Left renal cortex interstitium (tissue), 4 donors: ENCODE measurements at regions not wholly inside any gene's neighbourhood (a gene's known extent, or its start where the extent isn't known, plus 50 kb on each side); places are given as distances from the start of the nearest gene placed in this dataset.

ENCODE experiments used
- DNase-seq, 4 donors: peaks; one replicate each; pipeline ENCODE4 v3.0.0-alpha.2; 2013; ENCODE audit warnings: low read depth in 4 of 4, low spot score in 2 of 4, missing footprints in 1 of 4

DNA sequence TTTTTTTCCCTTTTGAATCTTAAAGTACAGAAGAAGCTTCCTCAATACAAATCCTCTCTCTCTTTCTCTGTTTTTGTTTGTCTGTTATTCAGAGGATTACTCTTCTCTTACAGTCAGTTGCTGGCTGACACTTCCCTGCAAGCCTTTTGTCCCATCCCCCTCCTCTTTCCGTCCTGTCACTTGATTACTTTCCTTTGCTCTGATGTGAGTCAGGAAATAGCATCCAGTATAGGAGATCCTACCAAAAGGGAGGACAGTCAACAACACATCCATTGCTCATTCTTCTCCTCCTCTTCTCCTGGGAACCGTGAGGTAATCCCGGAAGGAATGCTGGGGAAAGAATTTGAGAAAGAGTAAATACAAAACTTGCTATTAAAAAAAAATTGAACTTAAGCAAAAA is 79.3 kb upstream of the SCN7A start:
- no peak for DNase-seq

DNA sequence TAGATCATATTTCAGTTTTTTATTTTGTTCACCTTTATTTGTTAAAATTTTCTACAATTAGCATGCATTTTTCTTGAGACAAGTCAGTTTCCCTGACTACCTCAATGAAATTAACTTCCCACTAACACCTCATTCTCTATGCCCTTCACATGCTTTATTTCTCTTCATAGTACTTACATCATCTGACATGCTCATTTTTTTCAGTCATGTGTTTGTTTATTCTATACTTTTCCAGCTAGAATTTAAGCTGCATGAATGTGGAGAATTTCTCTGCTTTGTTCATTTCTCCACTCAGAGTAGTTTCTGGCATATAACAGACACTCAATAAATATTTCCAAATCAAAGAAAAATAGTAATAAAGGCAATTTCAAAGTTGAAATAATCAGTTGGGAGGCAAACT is 78.9 kb upstream of the SCN7A start:
- no peak for DNase-seq

DNA sequence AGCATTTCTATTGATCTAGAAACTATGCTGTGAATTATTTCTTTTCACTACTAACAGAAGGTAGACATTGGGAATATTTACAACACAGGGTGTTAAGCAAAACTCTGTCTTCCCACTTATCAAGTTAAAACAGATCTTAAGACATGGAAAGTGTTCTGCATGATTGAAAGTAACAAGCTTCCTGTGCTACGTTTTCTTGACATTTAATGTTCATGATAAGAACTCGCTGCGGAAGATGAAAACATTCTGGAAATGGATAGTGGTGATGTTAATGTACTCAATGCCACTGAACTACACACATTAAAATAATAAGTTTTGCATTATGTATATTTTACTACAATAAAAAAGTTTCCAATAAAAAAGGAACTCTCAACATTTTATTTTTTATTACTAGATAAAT is 74.4 kb upstream of the SCN7A start:
- DNase-seq = no peak

DNA sequence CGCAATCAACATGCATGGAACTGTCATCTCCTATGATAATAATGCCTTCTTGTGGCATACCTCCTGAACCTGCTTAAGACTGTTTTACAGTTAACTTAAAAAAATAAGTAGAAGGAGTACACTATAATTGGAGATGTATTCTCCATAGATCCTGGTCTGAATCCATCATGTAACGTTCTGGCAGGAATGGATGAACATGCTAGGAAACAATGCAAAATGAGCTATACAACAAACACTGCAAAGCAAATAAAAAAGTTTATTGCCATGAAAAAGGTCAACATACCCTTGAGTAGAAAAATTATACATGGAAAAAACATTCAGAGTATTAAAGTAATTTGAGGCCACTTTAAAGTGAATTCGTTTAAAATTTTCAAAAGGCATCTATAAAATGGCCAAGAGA is 71.5 kb upstream of the SCN7A start:
- no peak for DNase-seq

DNA sequence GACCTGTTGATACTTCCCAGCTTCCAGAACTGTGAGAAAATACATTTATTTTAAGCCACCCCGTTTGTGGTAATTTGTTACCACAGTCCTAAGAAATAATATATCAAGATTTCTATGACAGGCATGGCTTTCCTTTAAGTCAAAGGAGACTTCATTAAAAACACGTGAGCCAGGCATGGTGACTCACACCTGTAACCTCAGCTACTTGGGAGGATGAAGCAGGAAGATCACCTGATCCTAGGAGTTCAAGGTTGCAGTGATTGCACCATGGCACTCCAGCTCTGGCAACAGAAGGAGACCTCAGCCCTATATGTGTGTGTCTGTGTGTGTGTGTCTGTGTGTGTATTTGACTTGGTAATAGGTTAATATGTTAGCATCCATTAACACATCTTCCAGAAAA is 69.8 kb upstream of the SCN7A start:
- no peak for DNase-seq

DNA sequence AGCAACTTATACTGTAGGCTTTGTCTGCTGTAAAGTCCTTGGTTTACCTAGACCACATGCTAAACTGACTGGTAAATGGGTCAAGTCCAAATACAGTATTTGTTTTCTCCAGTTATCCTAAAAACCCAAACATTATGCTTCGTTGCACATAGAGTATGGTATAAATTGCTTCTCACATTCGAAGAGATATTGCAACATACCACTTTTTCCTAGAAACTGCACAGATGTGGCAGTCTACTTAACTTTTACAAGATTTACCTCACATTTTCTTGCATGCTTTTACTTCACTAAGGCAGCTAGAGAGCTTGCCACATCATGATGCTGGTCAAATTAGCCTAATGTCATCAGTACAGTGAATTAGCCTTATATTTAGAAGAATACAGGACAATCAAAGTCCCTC is 66.0 kb upstream of the SCN7A start:
- DNase-seq = no peak

DNA sequence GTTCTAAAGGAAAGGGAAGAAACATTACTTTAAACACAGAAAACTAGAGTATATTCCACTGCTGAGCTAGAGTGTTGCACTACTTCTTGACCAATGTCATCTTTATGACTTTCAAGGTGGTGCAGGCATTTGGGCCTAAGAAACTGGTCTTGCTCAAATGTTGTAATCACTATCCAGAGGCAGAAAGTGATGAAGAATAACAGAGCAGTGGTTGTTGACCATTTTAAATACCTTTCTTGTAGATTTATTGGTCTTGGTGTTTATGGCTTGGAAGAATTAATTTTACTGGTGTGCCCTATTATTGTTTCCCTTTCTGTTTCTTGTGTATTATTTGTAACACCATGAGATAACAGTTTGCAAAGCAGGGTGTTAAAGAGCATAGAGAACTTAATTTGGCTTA is 56.9 kb upstream of the SCN7A start:
- DNase-seq = no peak

DNA sequence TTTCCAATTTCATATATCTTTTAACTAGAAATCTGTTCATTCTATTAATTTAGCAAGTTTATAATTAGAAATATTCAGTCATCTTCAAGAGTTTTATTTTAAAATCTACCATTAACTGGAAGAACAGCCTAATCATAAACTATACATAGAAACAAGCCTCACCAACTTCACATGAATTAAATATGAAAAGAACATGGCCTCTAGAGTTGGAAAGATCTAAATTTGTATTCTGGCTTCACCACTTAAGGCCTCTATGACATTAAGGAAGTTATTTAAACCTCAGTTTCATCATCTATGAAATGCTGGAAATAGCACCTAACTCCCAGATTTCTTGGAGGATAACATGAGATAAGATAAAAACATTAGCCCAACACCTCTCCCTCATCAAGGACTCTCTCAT is 51.4 kb upstream of the SCN7A start:
- no peak for DNase-seq
